AG08396 (cell line): ENCODE measurements at regions not wholly inside any gene's neighbourhood (a gene's known extent, or its start where the extent isn't known, plus 50 kb on each side); places are given as distances from the start of the nearest gene placed in this dataset.
A peak's percentile ranks its signal among the peaks of the same experiment; 100 is the strongest.

Experiments
- DNase-seq: peaks from one replicate; pipeline ENCODE4 v3.0.0; 2012; ENCODE audit warnings: low spot score, mixed read lengths

DNA sequence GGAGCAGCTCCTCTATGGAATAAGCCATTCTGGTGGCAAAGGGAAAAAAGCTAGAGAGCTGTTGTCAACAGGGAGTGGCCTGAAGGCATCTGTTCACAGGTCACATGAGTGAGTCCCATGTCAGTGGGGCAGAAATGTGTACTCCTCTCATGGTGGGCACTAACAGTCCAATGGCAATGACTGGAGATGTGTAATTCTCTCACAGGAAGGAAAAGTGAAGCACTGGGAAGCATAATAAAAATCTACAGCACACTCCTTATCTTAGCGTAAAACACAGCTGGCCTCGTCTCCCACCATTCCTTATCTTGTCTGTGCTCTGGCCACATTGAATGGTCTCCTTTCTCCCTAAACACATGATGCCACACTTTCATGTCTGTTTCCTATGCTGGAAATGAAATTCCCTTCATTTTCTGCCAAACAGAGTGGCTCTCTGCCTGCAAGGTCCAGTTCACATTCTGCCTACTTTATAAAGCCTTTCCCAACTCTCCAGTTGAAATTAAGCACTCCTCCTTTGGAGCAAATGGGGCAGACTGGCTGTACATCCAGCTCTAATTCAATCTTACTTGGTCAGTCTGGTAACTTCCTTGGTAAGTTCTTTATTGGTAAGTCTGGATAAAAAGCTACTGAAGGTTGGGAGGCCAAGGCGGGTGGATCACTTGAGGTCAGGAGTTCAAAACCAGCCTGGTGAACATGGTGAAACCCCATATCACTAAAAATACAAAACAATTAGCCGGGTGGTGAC, 139.8 kb downstream of the RPL22L1 start:
- DNase-seq, result no peak

DNA sequence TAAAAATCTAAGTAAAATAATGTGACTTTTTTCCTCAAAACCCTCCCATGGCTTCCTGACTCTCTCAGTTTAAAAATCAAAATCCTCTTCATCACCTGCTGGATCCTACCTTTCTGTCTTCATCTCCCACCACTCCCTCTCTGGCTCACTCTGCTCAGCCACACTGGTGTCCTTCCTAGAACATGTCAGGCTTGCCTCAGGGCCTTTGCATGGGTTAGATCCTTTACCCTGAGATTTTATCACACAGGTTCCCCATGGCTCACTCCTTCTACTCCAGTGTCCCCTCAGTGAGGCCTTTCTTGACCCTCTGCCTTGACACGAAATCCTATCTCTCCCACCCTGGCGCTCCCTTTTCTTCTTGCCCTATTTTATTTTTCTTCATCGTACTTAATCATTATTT, 141.8 kb downstream of the RPL22L1 start:
- DNase-seq, result no peak

DNA sequence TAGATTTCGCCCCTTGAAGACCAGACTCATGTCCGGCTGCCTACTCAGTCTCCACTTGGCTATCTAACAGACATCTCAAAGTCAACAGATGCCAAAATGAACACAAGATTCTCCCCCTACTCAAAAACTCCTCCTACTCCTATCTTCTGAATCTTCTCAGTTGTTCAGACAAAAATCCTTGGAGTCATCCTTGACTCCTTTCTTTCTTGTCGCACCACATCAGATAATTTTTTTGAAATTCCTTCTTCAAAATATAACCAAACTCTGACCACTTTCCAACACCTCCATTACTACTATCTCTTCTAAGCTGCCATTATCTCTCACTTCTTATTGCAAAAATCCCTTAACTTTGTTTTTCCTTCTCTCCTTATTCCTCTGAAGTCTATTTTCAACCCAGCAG, 141.9 kb upstream of the SLC7A14 start:
- DNase-seq, result no peak

DNA sequence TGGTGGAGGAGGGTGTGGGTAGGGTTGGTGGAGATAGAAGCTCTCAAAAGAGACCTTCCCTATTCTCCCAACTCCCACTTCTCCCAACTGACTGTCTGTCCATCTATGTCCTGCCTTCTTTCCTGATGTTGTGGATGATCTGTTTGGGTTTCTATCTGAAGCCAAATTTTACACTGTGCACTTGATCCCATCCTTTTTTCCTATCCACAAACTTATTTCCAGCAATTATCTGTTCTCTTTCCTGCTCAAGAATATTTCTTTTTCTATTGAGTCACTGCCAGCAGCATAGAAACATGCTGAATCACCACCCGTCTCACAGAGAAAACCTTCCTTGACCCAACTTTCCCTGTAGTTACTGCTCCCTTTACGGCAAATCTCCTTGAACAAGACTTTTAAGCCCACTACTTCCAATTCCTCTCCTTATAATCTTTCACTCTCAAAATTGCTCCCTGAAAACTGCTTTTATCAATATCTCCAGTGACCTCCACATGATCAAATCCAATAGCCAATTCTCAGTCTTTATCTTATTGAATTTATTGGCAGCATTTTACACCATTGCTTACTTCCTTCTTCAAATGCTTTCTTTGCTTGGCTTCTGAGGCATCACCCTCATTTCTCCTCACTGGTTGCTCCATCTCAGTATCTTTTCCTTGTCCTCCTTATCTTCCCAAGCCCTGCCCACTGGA, 141.2 kb upstream of the SLC7A14 start:
- peak; percentile 59 for DNase-seq

DNA sequence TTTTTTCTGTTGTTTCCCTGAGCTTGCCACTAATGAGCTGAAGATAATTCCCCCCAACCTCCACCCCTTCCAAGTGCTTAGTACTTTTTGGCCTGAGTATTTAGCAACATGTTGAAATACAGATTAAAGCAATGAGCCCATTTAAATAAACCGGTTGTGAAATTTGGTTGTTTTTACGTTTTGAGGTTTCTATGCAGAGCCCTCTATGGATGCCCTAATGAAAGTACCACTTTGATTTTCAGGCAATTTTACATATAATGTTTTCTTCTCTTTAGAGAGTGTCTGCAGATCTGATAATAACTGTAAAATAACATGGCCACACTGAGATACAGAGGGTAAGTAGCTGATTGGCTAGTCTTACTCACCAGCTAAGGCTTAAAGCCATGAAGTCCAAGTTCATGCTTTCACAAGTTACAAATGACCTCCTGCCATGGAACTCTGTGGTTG, 139.4 kb upstream of the SLC7A14 start:
- no peak for DNase-seq

DNA sequence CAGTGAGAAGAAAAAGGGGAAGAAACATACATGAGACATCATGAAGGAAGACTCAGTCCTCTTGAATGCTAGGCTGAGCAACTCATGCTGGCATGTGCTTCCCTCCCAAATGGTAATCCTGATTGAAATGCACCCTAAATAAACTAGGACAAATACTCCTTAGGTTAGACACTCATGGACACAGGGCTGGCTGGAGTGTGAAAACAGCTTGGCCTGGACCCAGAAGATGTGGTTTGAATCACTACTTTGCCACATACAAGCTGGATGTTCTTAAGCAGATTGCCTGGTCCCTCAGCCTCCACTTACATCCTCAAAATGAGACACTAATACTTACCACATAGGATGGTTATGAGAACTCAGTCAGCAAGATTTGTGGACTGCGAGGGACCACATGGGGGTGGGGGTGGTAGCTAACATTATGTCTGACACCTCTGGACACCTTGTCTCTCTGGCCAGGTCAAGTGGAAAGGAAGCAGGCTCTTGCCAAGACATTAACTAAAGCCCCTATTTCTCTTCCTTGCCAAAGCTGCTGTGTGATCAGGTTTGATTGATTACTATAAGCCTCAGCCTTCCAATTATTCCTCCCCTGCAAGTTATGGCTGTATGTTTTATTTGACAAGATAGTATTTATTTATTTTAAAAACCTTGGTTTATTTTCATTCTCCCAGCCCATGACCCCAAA, 138.9 kb upstream of the SLC7A14 start:
- peak; percentile 16 for DNase-seq

DNA sequence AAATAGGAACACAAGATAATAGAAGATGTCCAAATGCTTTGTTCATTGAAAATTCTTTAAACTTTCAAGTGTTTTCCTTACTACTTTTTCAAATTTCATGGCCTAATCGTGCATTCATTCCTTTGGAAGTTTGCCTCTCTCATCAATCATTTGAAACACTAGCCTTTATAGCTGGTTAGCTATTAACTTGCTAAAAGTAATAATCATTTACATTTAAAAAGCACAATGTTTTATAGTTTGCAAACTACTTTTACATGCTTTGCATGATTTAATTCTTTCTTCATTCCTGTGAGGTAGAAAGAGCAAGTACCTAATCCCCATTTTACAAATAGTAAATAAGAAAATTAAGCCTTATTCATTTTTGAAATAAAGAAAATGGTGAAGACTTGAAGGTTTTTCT, 137.4 kb upstream of the SLC7A14 start:
- no peak for DNase-seq

DNA sequence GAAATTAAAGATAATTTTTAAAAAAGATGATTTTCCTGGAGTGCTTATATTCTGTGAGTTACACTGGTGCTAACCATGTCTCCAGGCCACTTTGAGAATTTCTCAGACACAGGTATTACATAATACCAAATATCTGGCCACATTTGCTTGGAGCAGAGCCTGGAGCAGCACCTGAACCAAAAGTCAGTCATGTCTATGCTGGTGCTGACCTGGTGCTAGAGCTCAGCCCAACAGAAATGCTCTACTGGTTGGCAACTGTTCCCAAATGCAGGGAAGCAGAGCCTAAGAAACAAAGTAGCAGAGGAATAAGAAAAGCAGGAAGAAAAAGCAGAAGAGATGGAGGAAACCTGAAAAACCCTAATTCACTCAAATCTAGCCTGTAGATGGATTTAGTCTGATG, 135.7 kb upstream of the SLC7A14 start:
- DNase-seq, result no peak

DNA sequence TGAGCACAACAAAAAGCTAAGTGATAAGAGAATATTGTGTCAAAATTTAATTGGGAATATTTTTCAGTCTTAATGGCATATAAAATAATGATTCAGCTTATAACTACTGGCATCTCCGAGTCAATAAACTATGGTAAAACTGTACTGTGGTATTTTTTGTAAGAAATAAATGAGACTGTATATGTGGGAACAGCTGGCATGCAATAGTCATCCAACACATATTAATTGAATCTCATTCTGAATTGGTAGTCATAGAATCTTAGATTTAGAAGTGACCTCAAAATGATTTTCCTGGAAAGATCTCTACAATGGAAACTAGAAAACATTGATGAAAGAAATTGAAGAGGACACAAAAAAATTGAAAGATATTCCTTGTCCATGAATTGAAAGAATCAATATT, 133.4 kb upstream of the SLC7A14 start:
- no peak for DNase-seq

DNA sequence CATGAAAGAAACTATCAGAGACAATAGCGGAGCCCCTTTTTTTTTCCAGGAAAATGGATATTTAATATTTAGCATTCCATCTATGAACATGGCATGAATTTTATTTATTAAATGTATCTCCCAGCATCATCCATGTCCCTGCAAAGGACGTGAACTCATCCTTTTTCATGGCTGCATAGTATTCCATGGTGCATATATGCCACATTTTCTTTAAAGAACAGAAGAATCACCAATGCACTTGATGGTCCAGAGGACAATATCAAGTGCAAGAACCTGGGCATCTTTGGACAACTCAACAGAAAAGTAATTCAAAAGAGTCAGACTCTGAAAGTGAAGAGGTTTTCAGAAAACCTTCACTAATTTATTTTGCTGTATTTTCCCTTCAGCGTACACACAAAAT, 133.0 kb upstream of the SLC7A14 start:
- no peak for DNase-seq

DNA sequence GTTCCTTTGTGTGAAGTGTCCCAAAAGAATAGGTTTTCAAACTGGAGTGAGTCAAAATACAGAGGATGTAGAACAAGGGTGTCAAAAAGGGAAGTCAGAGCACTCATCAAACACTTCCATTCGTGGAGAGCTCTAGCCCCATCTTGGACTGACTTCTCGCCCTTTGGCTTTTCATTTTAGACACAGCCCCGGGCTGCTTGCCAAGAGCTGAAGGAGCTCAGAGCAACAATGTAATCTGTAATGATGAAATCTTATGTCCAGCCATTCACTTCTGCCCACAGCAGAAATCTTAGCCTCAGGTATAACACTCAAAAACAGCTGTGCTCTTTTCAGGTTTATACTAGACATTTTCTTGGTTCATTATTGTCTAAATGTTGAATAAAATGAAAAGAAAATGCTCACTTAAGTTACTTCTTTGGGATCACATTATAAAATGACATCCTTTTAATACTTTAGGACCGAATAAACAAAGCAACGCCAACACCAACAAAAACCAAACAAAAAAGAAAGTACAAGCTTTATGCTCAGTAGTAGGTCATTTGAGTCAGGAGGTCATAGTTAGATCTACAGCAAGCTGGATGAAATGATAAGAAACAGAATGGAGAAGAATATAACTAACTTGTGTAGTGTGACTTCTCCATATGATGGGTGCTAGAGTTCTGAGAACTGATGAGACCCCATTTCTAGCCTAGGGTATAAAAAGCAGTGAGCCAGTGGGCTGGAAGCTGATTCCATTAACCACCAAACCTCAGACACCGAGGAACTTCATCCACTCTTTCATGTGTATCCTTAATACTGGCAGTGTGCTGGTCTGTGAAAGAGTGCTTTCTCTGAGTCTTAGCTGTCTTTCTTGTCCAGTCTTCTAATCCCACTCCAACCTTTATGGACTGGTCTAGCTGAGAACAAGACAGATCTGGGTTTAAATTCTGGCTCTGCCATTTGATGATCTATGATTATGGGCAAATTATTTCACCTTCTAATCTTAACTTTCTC, 131.8 kb upstream of the SLC7A14 start:
- DNase-seq, result peak; percentile 28

DNA sequence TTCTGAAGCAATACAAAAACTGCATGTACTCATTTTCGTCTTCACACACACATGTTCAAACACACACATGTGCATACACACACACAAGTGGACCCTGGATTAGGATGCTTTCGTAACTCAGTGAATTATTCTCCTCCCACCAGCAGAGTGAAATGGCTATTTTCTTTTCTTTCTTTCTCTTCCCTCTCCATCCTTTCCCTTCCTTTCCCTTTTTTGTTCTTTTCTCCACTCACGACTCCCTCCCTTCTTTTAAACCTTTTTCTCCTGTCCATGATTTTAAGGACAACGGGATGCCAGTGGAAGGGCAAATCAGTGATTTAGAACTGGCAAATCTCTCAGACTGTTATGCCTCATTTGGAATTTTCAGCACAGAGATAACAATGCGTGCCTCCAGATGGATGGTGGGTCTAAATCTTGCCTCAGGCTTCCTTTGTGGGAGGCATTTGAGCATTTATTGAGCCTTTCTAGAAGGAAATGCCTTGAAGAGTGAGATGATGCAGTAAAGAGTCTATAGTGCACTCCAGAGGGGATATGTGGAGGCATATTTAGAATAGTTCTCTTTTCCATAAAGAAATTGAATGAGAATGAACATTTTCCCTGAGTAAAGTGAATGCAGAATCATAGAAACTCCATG, 130.4 kb upstream of the SLC7A14 start:
- no peak for DNase-seq

DNA sequence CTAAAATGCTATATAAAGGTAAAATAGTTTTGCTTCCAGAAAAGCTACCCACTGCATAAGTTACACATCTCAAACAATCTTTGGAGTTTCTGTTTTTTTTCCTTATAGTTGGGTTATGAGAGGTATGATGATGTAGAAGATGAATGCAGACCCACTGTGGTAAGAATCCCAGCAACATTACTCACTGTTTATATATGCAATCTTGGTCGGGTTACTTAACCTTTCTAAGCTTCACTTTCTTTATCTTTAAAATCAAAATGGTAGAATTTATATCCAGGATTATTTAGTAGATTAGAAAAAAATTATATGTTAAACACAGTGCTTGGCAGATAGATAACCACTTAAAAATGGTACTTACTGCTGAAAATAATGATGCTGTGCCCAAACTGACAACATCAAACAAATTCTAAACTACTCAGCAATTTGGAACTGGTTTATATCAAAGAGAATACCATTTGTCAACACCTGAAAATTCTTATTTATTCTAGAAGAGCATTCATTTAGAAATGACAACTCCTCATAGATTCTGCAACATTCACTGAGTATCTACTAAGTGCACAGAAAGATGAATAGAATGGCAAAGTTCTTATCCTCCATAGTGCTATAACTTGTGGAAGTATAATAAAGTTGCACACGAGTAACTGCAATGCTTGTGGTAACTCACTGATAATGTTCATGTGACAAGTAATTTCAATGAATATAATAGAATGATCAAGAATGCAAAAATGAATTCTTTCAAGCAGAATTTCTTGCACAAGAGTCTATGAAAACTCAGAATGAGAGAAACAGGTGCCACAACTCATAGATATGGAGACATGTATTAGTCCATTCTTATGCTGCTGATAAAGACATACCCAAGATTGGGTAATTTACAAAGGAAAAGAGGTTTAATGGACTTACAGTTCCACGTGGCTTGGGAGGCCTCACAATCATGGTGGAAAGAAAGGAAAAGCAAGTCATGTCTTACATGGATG, 129.0 kb upstream of the SLC7A14 start:
- no peak for DNase-seq

DNA sequence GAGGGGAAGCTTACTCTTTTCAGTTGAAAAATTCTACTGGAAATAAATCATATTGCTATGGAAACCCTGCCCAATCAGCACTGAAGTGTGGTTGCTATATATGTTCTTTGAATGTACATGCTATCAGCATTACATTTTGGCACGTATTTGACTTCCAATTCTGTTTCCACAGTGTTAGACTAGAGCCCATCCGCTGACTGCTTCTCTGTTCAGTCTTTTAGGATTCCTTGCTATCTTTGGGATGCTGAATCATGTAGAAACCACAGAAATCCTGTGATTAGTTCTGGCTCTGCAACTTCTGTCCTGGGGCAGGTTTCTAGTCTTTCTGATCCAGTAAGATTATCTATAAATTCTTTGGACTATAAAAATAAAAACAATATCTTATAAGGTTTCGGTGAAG, 128.2 kb upstream of the SLC7A14 start:
- no peak for DNase-seq

DNA sequence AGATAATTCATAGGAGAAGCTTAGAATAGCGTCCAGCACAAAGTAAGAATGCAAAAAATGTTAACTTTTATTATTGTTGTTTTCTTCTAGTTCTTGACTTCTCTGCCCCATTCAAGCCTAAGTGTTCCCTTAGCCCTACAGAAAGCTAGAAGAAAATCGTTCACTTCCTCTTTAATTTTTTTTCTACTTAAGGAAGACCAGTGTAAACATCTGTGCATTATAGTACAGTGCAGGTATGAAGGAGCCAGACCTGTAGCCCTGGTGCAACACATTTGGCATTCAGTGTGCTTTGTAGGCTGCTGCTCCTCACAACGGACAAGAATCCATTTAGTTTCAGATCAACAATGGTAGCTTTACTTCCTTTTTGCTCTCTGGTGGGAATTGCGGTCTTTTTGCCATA, 127.8 kb upstream of the SLC7A14 start:
- DNase-seq, result no peak

DNA sequence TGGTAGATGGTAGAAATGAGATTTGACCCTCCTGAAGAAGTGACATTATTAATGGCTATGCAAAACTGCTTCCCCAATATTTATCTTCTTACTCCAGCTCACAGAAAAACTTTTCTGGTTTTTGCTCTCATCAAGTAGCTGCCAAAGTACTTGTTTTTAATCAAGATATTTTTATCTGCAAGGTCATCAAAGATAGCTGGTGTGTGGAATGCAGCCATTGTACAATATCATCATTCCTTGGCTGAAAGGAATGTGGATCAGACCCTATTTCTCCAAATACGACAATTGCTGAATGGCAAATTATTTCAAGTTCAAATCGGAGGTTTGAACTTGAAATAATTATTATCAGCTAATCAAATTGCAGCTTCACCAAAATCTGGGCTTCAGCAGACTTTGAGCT, 126.9 kb upstream of the SLC7A14 start:
- DNase-seq, result no peak

DNA sequence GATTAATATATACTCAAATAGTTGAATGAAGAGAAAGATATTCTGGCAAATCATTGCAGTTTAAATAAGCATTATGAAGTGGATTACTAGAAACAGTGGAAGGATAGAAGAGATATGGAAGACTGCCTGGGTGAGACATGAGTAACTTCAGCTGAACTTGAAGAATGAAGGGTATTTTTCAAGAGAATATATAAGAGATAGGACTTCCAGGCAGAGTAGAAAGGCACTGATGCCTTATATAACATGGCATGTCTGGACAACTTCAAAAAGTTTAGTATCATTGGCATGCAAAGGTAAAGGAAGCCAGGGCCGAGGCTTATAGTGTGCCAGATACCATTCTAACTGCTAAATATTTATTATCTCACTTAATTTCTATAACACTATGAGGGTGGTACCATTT, 126.5 kb upstream of the SLC7A14 start:
- no peak for DNase-seq

DNA sequence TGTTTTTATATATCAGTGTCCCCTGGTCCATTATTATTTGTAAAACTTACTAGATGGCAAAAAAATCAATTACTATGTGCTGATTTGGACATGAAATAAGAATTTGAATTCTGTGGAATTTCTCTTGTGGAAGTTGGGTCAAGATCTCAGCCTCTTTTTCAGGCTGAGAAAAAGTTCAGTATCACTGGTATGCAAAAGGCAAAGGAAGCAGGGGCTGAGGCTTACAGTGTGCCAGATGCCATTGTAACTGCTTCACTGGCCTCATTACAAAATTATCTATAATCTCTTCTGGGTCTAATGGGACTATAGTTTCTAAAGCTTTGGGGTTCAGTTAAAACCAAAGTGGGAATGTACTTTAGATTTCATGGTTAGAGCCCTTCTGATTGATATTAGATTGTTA, 125.9 kb upstream of the SLC7A14 start:
- no peak for DNase-seq

DNA sequence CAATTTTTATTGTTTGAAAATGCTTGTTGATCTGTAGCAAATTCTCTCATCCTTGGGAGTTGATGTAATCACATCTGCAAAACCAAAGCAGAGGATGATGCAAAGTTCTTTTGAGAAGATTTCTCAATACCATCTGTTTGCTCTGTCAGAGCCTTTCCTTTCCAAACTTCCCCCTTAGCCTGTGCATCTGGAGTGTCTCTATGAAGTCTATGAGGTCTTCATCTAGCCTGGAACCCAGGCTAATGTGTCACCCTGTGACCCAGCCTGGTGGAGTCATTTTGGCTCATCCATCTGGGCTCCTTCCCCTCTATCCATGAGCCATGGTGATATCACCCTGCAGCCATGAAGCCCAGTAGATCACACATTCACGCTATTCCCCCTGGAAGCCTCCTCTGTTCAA, 123.2 kb upstream of the SLC7A14 start:
- peak; percentile 54 for DNase-seq

DNA sequence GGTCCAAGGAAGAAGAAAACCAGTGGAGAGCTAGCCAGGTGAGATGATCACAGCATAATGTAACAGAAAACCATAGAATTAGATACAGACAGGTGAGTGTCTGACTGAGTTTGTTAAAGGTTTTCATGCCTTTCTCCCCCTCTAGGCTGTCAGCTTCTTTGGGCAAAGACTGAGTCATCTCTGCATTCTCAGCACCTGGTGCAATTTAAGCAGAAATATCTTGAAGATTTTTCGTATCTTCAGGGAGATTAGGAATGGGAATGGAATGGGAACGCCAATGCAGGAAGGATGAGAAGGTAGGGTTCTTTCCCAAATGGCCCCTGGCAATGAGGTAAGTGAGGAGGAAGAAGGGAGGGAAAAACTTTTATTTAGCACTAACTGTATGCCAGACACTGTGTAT, 122.0 kb upstream of the SLC7A14 start:
- DNase-seq, result no peak
